Neural cell (in vitro differentiated cells): ENCODE measurements at regions not wholly inside any gene's neighbourhood (a gene's known extent, or its start where the extent isn't known, plus 50 kb on each side); places are given as distances from the start of the nearest gene placed in this dataset.

ENCODE experiments used
- EP300 ChIP-seq: fragments of 450-650 bp; conservative IDR thresholded peaks from 2 replicates; pipeline ENCODE4 v1.6.1; 2014; ENCODE audit warnings: antibody characterized with exemption, mild to moderate bottlenecking, moderate library complexity; ENCODE audit not compliant: poor library complexity, severe bottlenecking
- EZH2 ChIP-seq: fragments of 200-600, 300-800 bp; shearing (Covaris generic), sonication (generic); IDR thresholded peaks from 2 replicates; pipeline ENCODE4 v1.6.1; 2014; ENCODE audit warnings: antibody characterized with exemption, low read length, borderline replicate concordance, mild to moderate bottlenecking; ENCODE audit not compliant: insufficient read depth, poor library complexity, severe bottlenecking
- POLR2AphosphoS5 ChIP-seq: IDR thresholded peaks from 2 replicates; pipeline ENCODE4 v1.6.1; 2012
- TF ChIP-seq, protein P1 (sequence below): fragments of 450-650 bp; IDR thresholded peaks from 2 replicates; pipeline ENCODE4 v1.5.1; 2014; ENCODE audit warnings: antibody characterized with exemption, mild to moderate bottlenecking, moderate library complexity; ENCODE audit not compliant: poor library complexity, severe bottlenecking

DNA sequence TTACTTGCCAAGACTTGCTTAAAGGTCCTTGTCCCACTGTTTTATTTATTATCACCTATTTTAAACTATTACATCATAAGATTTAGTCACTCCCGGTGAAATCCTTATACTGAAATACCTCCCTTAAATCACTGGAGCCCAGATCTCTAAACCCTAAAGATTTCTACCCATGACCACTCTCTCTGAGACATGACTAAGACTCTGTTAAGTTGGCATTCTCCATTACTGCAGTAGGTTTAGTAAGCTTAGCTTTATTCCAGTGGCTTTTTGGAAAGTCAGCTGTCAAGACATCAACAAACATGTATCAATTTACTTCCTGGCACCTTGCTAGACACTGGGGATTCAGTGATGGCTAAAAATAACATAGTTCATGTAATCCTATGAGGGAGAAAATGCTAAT, 874.2 kb downstream of the KCNMA1 start:
- TF ChIP-seq, protein P1, sequence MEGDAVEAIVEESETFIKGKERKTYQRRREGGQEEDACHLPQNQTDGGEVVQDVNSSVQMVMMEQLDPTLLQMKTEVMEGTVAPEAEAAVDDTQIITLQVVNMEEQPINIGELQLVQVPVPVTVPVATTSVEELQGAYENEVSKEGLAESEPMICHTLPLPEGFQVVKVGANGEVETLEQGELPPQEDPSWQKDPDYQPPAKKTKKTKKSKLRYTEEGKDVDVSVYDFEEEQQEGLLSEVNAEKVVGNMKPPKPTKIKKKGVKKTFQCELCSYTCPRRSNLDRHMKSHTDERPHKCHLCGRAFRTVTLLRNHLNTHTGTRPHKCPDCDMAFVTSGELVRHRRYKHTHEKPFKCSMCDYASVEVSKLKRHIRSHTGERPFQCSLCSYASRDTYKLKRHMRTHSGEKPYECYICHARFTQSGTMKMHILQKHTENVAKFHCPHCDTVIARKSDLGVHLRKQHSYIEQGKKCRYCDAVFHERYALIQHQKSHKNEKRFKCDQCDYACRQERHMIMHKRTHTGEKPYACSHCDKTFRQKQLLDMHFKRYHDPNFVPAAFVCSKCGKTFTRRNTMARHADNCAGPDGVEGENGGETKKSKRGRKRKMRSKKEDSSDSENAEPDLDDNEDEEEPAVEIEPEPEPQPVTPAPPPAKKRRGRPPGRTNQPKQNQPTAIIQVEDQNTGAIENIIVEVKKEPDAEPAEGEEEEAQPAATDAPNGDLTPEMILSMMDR, result no peak
- TF ChIP-seq EP300 (no peak), EZH2 (no peak), POLR2AphosphoS5 (no peak)
